Cardiac fibroblast (primary cell): ENCODE measurements at regions not wholly inside any gene's neighbourhood (a gene's known extent, or its start where the extent isn't known, plus 50 kb on each side); places are given as distances from the start of the nearest gene placed in this dataset.

ENCODE experiments used
- DNase-seq, 2 donors: peaks; one replicate each; pipeline versions ENCODE4 v3.0.0 to v3.0.0-alpha.2; 2010; ENCODE audit warnings: low read depth in 2 of 2
- H3K4me3 ChIP-seq, 2 donors: replicated peaks in 1 of 2; 1 replicate in 1 of 2; 2 replicates in 1 of 2; pipeline ENCODE4 v1.5.1; 2011; ENCODE audit warnings: low read depth in 2 of 2, low read length in 2 of 2, mild to moderate bottlenecking in 2 of 2, moderate library complexity in 1 of 2
- TF ChIP-seq, protein P1 (sequence below): IDR thresholded peaks from one replicate; pipeline ENCODE4 v1.5.1; 2011; ENCODE audit warnings: low read depth, mild to moderate bottlenecking, low read length, inconsistent platforms

- TF ChIP-seq, protein P1, sequence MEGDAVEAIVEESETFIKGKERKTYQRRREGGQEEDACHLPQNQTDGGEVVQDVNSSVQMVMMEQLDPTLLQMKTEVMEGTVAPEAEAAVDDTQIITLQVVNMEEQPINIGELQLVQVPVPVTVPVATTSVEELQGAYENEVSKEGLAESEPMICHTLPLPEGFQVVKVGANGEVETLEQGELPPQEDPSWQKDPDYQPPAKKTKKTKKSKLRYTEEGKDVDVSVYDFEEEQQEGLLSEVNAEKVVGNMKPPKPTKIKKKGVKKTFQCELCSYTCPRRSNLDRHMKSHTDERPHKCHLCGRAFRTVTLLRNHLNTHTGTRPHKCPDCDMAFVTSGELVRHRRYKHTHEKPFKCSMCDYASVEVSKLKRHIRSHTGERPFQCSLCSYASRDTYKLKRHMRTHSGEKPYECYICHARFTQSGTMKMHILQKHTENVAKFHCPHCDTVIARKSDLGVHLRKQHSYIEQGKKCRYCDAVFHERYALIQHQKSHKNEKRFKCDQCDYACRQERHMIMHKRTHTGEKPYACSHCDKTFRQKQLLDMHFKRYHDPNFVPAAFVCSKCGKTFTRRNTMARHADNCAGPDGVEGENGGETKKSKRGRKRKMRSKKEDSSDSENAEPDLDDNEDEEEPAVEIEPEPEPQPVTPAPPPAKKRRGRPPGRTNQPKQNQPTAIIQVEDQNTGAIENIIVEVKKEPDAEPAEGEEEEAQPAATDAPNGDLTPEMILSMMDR: no peak
- no peak for DNase-seq
- no peak overlapping the region for H3K4me3 ChIP-seq
Measured at GRCh38 chr6:90383196-90383822, 86.7 kb upstream of the BACH2 start.

- no peak for DNase-seq
- H3K4me3 ChIP-seq: no peak overlapping the region
- TF ChIP-seq, protein P1: no peak
Measured at GRCh38 chr6:90382760-90383159, 86.1 kb upstream of the BACH2 start.

DNA sequence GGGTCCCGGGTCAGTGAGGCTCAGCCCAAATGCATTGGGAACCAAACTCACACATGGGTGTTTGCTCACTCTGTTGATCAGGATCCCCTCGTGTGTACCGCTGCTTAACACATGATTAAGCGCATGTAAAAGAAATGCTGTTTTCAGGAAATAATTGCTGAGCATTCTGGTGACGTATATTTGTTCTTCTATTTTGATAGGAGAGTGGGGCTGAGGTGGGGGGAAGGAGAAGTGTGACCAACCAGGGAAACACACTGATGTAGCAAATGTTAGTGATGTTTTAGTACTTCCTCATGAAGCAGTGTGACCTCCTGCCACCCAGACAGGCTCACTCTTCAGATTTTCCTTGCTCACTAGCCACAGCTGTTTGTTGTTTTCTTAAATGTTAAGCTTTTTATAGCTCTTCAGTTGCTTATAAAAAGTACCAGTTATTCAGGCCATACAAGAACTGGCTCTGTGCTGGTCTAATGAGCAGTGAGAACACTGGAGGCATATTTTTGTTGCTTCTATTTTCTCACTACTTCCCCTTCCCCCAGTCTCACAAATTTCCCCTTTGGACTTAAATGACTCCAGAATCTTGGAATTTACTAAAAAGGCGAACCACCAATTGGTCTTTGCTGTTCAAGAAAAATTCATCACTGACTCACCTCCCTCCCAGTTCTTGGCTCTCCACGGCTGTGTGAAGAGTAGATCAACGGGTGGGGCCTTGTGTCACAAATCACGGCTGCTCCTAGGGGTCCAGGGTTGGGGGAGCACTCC is 79.2 kb upstream of the BACH2 start:
- DNase-seq: peak; percentile 34 to 54
- TF ChIP-seq, protein P1: no peak
- no peak overlapping the region for H3K4me3 ChIP-seq

DNA sequence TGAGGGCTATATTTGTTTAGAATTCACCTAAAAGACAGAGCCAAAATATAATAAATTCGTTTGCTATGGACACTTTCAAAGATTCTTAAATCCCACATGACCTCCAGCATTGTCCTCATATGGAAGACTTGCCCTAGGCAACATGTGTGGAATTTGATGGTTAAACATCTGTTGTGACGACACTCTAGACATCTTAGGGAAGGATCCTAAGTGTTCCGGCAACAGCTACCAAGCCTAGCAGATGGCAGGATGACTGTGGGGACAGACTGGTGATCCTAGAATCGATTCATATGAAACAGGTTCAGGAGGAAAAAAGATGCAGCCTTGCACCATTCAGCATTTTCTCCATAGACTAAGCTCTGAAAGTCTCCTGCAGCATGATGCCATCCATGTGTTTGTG is 77.6 kb upstream of the BACH2 start:
- TF ChIP-seq, protein P1: no peak
- no peak overlapping the region for H3K4me3 ChIP-seq
- no peak for DNase-seq

DNA sequence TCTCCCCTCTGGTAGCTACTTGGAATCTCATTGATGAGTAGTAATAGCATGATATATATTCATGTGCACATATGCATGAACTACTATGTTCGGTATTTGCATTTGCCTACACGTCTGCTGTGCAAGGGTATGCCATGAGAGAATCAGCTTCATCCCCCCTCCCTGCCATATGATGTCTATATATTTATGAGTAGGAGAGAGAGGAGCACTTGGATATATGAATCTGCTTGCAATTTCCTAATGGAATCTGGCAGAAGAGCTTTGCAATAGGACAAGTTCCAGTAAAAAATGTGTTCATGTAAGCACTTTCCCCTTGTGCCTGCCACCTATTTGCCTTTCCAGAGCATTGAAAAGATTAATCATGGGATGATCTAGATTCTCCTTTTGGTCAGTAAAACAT is 76.2 kb upstream of the BACH2 start:
- no peak overlapping the region for H3K4me3 ChIP-seq
- no peak for DNase-seq
- TF ChIP-seq, protein P1: no peak

GRCh38 chr6:90372450-90372849 is 75.8 kb upstream of the BACH2 start:
- H3K4me3 ChIP-seq: no peak overlapping the region
- no peak for DNase-seq
- TF ChIP-seq, protein P1: no peak
